ENCODE measurements at regions not wholly inside any gene's neighbourhood (a gene's known extent, or its start where the extent isn't known, plus 50 kb on each side); places are given as distances from the start of the nearest gene placed in this dataset.

GRCh38 chr10:78401624-78402367 is 368.1 kb downstream of the RPS24 start:
- intact Hi-C loops (cut with micrococcal nuclease): no loop called here
- DNase-seq (ENCODE audit: low read depth, low spot score): no peak
- ChIA-PET CTCF (no interaction called here), RAD21 (ENCODE audit: low non-redundant PET in 1 of 2, low total read pairs in 2 of 2, uncharacterized antibody in 2 of 2, unreplicated experiment in 2 of 2) (interaction anchor here in 1 of 2 experiments (0.6 kb wide), 1 partner anchor 137 kb away, joined by 3 read pairs; no protein-coding TSS in a partner anchor), POLR2A (no interaction called here)
- H3K9me2 ChIP-seq (ENCODE audit: insufficient read depth): no peaks in the 10 kb centered on the region
- ATAC-seq: no peak
- no peak overlapping the region for H3K4me3 ChIP-seq (replicated peaks in 1 of 2; ENCODE audit: low read depth in 1 of 2, low read length in 2 of 2)
- no peak overlapping the region for H3K27ac ChIP-seq (ENCODE audit: low read depth, low read length)
- TF ChIP-seq YY1 (IDR thresholded peaks at IDR 0.05; ENCODE audit: extremely low read depth, insufficient replicate concordance, low read depth, low read length): no peak
- TF ChIP-seq EZH2 (IDR thresholded peaks at IDR 0.05): no peak
- no peak for TF ChIP-seq REST (IDR thresholded peaks at IDR 0.05; ENCODE audit: low read depth)
- TF ChIP-seq CEBPB (IDR thresholded peaks at IDR 0.05; ENCODE audit: low read depth): no peak
- no peak for TF ChIP-seq RAD21 (IDR thresholded peaks at IDR 0.05; ENCODE audit: low read depth)
- no peak for TF ChIP-seq ATF3 (IDR thresholded peaks at IDR 0.05)
- TF ChIP-seq JUND (IDR thresholded peaks at IDR 0.05): no peak
- TF ChIP-seq MAX (IDR thresholded peaks at IDR 0.05): no peak
- TF ChIP-seq CTCF (IDR thresholded peaks at IDR 0.05 in 2 of 3, conservative IDR thresholded peaks at IDR 0.05 in 1 of 3; ENCODE audit: borderline replicate concordance in 1 of 3, insufficient read depth in 1 of 3, low read depth in 2 of 3, low read length in 2 of 3): no peak
- TF ChIP-seq POLR2AphosphoS5 (IDR thresholded peaks at IDR 0.05; ENCODE audit: low read depth, low read length): no peak
- no peak for TF ChIP-seq SIN3A (IDR thresholded peaks at IDR 0.05; ENCODE audit: low read depth)
- no peak for TF ChIP-seq EZH2phosphoT487 (IDR thresholded peaks at IDR 0.05; ENCODE audit: borderline replicate concordance)
- peaks cover 0 to 3% of the 10 kb centered on the region in 2 experiments; a peak in 2 of 4 replicates for H3K4me1 ChIP-seq (ENCODE audit: control insufficient read depth in 1 of 2, insufficient read depth in 2 of 2, low read length in 2 of 2)
- H3K9me3 ChIP-seq (ENCODE audit: control insufficient read depth in 1 of 2, insufficient read depth in 1 of 2, low read depth in 1 of 2, low read length in 2 of 2): no peaks in the 10 kb centered on the region
- H2AFZ ChIP-seq (ENCODE audit: low read depth, low read length, poor library complexity, severe bottlenecking): no peak overlapping the region
- no TSS peak for BruUV-seq (replicated peaks)
- no peak overlapping the region for H3K9ac ChIP-seq (ENCODE audit: low read length)
- H4K20me1 ChIP-seq (ENCODE audit: insufficient read depth): no peaks in the 10 kb centered on the region
- no peaks in the 10 kb centered on the region for H3K36me3 ChIP-seq (ENCODE audit: control insufficient read depth in 1 of 2, insufficient read depth in 2 of 2, low read length in 2 of 2)
- H3K27me3 ChIP-seq (ENCODE audit: insufficient read depth, low read length): no peaks in the 10 kb centered on the region
- H3K79me2 ChIP-seq (ENCODE audit: insufficient read depth, low read length): no peaks in the 10 kb centered on the region
- no peak overlapping the region for H3K4me2 ChIP-seq (ENCODE audit: low read length)

Measured in HCT116 (cell line).